ENCODE measurements at regions not wholly inside any gene's neighbourhood (a gene's known extent, or its start where the extent isn't known, plus 50 kb on each side); places are given as distances from the start of the nearest gene placed in this dataset.

DNA sequence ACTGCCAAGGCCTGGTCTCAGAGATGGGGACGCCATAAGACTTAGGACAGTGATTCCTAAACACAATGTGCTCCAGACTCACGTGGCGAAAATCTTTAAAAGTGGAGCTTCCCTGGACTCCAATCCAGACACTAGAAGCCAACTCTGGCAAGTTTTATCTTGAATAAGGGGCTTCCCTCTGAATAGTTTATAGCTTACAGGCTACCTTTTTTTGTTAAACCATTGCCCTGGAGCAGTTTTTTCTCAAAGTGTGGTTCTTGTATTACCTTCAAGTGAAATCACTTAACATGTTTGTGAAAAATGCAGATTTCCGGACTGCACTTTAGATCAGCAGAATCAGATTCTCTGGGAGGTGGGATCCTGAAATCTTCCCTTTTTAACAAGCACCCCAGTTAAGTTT lies 171.7 kb upstream of the PHF14 start:
- Histone ChIP-seq H3K4me1 (ENCODE audit: insufficient read depth) (no peaks in the 10 kb centered on the region), H3K36me3 (no peaks in the 10 kb centered on the region), H3K9me3 (no peaks in the 10 kb centered on the region), H3K27ac (no peak overlapping the region), H3K27me3 (no peaks in the 10 kb centered on the region), H3K4me3 (no peak overlapping the region)
- 89 to 91% (median 90%) methylated on average over 4 of the region's 4 CpGs for WGBS, 3 donors
- TF ChIP-seq EP300 (IDR thresholded peaks at IDR 0.05) (no peak), POLR2A (IDR thresholded peaks at IDR 0.05) (no peak)
- TF ChIP-seq, protein P1, sequence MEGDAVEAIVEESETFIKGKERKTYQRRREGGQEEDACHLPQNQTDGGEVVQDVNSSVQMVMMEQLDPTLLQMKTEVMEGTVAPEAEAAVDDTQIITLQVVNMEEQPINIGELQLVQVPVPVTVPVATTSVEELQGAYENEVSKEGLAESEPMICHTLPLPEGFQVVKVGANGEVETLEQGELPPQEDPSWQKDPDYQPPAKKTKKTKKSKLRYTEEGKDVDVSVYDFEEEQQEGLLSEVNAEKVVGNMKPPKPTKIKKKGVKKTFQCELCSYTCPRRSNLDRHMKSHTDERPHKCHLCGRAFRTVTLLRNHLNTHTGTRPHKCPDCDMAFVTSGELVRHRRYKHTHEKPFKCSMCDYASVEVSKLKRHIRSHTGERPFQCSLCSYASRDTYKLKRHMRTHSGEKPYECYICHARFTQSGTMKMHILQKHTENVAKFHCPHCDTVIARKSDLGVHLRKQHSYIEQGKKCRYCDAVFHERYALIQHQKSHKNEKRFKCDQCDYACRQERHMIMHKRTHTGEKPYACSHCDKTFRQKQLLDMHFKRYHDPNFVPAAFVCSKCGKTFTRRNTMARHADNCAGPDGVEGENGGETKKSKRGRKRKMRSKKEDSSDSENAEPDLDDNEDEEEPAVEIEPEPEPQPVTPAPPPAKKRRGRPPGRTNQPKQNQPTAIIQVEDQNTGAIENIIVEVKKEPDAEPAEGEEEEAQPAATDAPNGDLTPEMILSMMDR (IDR thresholded peaks at IDR 0.05), result no peak
- intact Hi-C loops (cut with DNase I), result no loop called here
- no peak for DNase-seq

DNA sequence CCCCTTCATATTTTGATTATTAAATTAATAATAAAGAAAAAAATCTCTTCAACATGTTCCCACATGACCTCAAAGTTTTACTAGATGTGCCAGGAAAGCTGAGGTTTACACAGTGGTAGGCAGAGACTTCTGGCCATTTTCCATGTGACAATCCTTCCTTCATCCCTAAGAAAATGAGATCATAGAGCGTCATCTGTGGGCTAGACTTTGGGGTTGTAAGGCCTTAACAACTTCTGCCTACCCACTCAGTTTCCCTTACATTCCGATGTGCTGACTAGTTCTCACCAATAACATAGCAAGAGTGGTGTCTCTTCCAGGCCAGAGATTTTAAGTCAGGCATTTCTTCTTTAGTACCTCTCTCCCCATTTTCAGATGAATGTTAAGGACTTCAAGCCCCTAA lies 171.1 kb upstream of the PHF14 start:
- TF ChIP-seq, protein P1 (IDR thresholded peaks at IDR 0.05), result no peak
- TF ChIP-seq EP300 (IDR thresholded peaks at IDR 0.05) (no peak), POLR2A (IDR thresholded peaks at IDR 0.05) (no peak)
- WGBS, 3 donors, result 58 to 71% (median 71%) methylated on average over 2 of the region's 2 CpGs

DNA sequence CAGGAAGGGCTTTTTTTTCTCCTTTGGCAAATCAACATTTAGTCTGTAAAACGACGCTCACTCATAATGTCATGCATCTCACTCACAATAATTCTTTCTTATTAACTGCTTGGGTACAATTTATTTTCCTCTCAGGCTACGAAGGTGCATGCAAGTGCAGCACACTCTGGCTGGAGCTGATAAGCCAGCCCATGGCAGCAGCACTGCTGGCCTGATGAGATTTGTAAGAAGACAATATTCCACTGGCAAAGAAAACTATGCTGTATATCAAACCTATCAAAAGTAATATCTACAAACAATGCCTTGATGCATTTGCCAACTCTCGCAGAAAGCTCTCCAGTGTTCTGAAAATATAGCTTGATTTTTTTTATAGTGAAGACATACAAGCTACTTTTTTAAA lies 170.0 kb upstream of the PHF14 start:
- Histone ChIP-seq H3K4me1 (ENCODE audit: insufficient read depth) (no peaks in the 10 kb centered on the region), H3K4me3 (no peak overlapping the region), H3K36me3 (no peaks in the 10 kb centered on the region), H3K27me3 (no peaks in the 10 kb centered on the region), H3K27ac (no peak overlapping the region), H3K9me3 (no peaks in the 10 kb centered on the region)
- WGBS, 3 donors, result 58 to 68% (median 65%) methylated on average over 4 of the region's 4 CpGs
- no peak for DNase-seq
- no peak for TF ChIP-seq POLR2A (IDR thresholded peaks at IDR 0.05)
- intact Hi-C loops (cut with DNase I), result no loop called here

More for the DNA sequence above, 171.1 kb upstream of the PHF14 start:
- intact Hi-C loops (cut with DNase I), result no loop called here
- DNase-seq, result no peak
- no peaks in the 10 kb centered on the region for H3K4me1 ChIP-seq (ENCODE audit: insufficient read depth)
- H3K36me3 ChIP-seq, result no peaks in the 10 kb centered on the region
- H3K27me3 ChIP-seq, result no peaks in the 10 kb centered on the region
- H3K9me3 ChIP-seq, result no peaks in the 10 kb centered on the region
- no peak overlapping the region for H3K4me3 ChIP-seq
- no peak overlapping the region for H3K27ac ChIP-seq

DNA sequence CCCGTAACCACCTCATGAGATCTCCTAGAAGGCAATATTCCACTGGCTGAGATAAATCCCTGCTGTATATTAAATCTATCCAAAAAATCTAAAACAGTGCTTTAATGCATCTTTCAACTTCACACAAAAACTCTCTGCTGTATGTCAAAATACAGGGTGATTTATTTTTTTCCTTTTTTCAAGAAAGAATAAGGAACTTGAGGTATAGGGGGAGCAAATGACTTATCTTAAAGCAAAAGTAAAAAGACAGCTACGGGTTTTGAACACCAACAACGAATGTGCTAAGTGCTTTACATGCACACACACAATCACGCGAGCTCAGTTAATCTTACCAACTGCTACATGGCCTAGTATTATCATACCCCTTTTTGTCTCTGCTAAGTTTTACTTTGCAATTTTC lies 168.9 kb upstream of the PHF14 start:
- Histone ChIP-seq H3K27ac (no peak overlapping the region), H3K4me3 (no peak overlapping the region), H3K4me1 (ENCODE audit: insufficient read depth) (no peaks in the 10 kb centered on the region), H3K9me3 (no peaks in the 10 kb centered on the region), H3K27me3 (no peaks in the 10 kb centered on the region), H3K36me3 (no peaks in the 10 kb centered on the region)
- DNase-seq, result no peak
- 90 to 92% (median 91%) methylated on average over 5 of the region's 5 CpGs for WGBS, 3 donors
- intact Hi-C loops (cut with DNase I), result no loop called here
- TF ChIP-seq POLR2A (IDR thresholded peaks at IDR 0.05) (no peak), EP300 (IDR thresholded peaks at IDR 0.05) (no peak)
- TF ChIP-seq, protein P1 (IDR thresholded peaks at IDR 0.05), result no peak

DNA sequence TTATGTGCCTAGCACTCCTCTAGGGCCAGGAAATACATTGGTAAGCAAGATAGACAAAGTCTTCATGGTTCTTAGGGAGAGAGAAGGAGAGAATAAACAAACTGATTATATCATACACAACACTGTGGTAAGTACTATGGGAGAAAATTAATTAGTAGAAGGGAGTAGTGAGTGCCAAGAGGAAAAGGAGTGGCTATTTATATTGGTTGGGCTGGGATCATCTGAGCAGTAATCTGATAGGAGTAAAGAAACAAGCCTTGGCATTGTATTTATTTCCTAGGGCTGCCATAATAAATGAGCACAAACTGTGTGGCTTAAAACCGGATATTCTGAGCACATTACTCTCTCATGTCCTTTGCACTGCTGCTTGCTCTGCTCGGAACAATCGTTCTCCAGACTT lies 158.1 kb upstream of the PHF14 start:
- H3K36me3 ChIP-seq, result no peaks in the 10 kb centered on the region
- TF ChIP-seq EP300 (IDR thresholded peaks at IDR 0.05), result no peak
- TF ChIP-seq, protein P1 (IDR thresholded peaks at IDR 0.05), result no peak
- TF ChIP-seq POLR2A (IDR thresholded peaks at IDR 0.05), result no peak
- intact Hi-C loops (cut with DNase I), result no loop called here
- 68 to 75% (median 75%) methylated on average over 3 of the region's 3 CpGs for WGBS, 3 donors
- no peak overlapping the region for H3K4me3 ChIP-seq
- no peaks in the 10 kb centered on the region for H3K27me3 ChIP-seq
- H3K27ac ChIP-seq, result no peak overlapping the region
- H3K9me3 ChIP-seq, result no peaks in the 10 kb centered on the region
- DNase-seq, result no peak
- no peaks in the 10 kb centered on the region for H3K4me1 ChIP-seq (ENCODE audit: insufficient read depth)
